ENCODE measurements at regions not wholly inside any gene's neighbourhood (a gene's known extent, or its start where the extent isn't known, plus 50 kb on each side); places are given as distances from the start of the nearest gene placed in this dataset.

- TF ChIP-seq CTCF (IDR thresholded peaks at IDR 0.05), result no peak
- no peak for TF ChIP-seq POLR2A (IDR thresholded peaks at IDR 0.05)
Observed at GRCh38 chr1:212167098-212167497, 118.1 kb upstream of the PPP2R5A start.
